Natural killer cell (primary cell): ENCODE measurements at regions not wholly inside any gene's neighbourhood (a gene's known extent, or its start where the extent isn't known, plus 50 kb on each side); places are given as distances from the start of the nearest gene placed in this dataset.

ENCODE experiments used
- ATAC-seq, 3 donors: fragments of 150-1000 bp in 2 of 3; fragments of 200-7000 bp in 1 of 3; cut with Tn5 transposase; 1 replicate in 1 of 3; 2 replicates in 2 of 3; pipeline ENCODE4 v1.10.0; 2021; ENCODE audit warnings: mild to moderate bottlenecking in 2 of 3, moderate library complexity in 2 of 3
- DNase-seq, 2 donors: peaks; one replicate each; pipeline versions ENCODE4 v3.0.0 to v3.0.0-alpha.2; 2013 to 2021; ENCODE audit warnings: mixed read lengths in 1 of 2
- H3K27ac ChIP-seq: one replicate; pipeline ENCODE4 v1.5.1; 2013; ENCODE audit warnings: mild to moderate bottlenecking, low read length
- H3K27me3 ChIP-seq: one replicate; pipeline ENCODE4 v1.6.1; 2013; ENCODE audit warnings: low read length; ENCODE audit not compliant: control insufficient read depth, insufficient read depth
- H3K36me3 ChIP-seq: one replicate; pipeline ENCODE4 v1.6.1; 2013; ENCODE audit warnings: low read length; ENCODE audit not compliant: control insufficient read depth, insufficient read depth
- H3K4me1 ChIP-seq: one replicate; pipeline ENCODE4 v1.6.1; 2013; ENCODE audit warnings: low read length; ENCODE audit not compliant: control insufficient read depth, insufficient read depth
- H3K4me3 ChIP-seq: one replicate; pipeline ENCODE4 v1.5.1; 2013; ENCODE audit warnings: low read length
- H3K9me3 ChIP-seq: one replicate; pipeline ENCODE4 v1.6.1; 2013; ENCODE audit warnings: low read length; ENCODE audit not compliant: control insufficient read depth, insufficient read depth
- H3K27ac Mint-ChIP-seq, 2 donors: one replicate each; pipeline ENCODE4 v1.8.0; 2022; ENCODE audit warnings: mild to moderate bottlenecking in 2 of 2, mixed read lengths in 2 of 2, moderate library complexity in 1 of 2
- H3K27me3 Mint-ChIP-seq, 2 donors: one replicate each; pipeline ENCODE4 v1.8.0; 2022; ENCODE audit warnings: low read depth in 2 of 2, mixed read lengths in 2 of 2
- H3K36me3 Mint-ChIP-seq: one replicate; pipeline ENCODE4 v1.8.0; 2022; ENCODE audit warnings: mixed read lengths
- H3K4me1 Mint-ChIP-seq, 2 donors: one replicate each; pipeline ENCODE4 v1.8.0; 2022; ENCODE audit warnings: mixed read lengths in 2 of 2
- H3K4me3 Mint-ChIP-seq: one replicate; pipeline ENCODE4 v1.8.0; 2022; ENCODE audit warnings: mild to moderate bottlenecking, moderate library complexity, mixed read lengths
- H3K9me3 Mint-ChIP-seq, 2 donors: one replicate each; pipeline ENCODE4 v1.8.0; 2022; ENCODE audit warnings: mixed read lengths in 2 of 2
- CTCF ChIP-seq: fragments of 200-600 bp; IDR thresholded peaks from one replicate; pipeline ENCODE4 v1.8.0; 2022; ENCODE audit warnings: antibody characterized with exemption
- WGBS: methylation state at CpG from one replicate; pipeline ENCODE4 v1.1.7; 2013; ENCODE audit warnings: missing lambda C conversion rate; ENCODE audit not compliant: insufficient coverage; 5-methylcytosine and 5-hydroxymethylcytosine counted together
- intact Hi-C: fragments of 100-400 bp; cut with micrococcal nuclease; formaldehyde crosslinking; loops from one replicate; pipeline ENCODE4 v1.14.2; 2022

DNA sequence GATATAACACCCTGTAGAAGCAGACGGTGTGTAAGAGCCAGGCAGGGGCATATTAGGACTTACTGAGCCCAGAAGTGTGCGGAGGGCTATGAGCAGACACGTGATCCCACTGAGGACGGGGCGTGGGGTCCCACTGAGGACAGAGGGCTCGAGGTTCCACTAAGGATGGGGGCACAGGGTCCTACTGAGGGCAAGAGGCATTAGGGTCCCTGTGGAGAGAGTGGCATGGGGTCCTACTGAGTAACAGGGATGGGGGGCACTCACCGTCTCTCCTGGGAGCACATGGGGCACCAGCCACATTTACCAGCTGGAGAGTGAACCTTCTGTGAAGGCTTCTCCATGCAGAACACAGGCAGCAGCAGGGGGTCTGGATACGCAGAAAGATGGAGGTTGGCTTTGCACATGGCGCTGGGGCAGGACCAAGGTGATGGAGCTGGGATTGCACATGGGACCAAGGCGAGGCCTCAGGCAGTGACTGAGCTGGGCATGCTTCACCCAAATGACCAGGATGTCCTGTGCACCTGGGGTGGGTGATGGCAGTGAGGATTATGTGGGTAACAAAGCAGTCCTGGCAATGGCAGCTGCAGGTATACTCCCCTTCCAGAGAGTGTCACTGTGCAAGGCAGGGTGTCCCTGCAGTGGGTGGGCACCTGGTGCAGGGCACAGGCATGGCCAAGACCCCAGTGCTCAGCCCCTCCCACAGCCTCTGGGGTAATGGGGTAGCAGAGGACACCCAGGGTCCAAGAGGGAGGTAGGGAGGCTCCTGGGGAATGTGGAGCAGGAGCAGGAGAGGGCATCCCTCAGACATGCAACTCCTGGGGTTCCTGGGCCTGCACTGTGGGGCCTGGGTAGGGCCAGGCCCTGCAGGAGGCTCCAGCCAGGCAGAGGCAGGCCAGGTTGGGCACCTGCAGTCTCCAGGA, 278.1 kb downstream of the TCERG1L start:
- Mint-ChIP-seq H3K9me3 (no peaks in the 10 kb centered on the region), H3K27ac (no peak overlapping the region), H3K4me3 (no peak overlapping the region), H3K4me1 (no peaks in the 10 kb centered on the region), H3K36me3 (no peaks in the 10 kb centered on the region), H3K27me3 (no peaks in the 10 kb centered on the region)
- H3K9me3 ChIP-seq = no peaks in the 10 kb centered on the region
- no peaks in the 10 kb centered on the region for H3K36me3 ChIP-seq
- H3K4me3 ChIP-seq = no peak overlapping the region
- no peak for TF ChIP-seq CTCF
- intact Hi-C loops = no loop called here
- DNase-seq (no peak), ATAC-seq (peak in 1 of 3 donors; percentile 18)
- no peak overlapping the region for H3K27ac ChIP-seq
- H3K27me3 ChIP-seq = no peaks in the 10 kb centered on the region
- H3K4me1 ChIP-seq = no peaks in the 10 kb centered on the region
- WGBS = 71% methylated on average over 10 of the region's 10 CpGs

GRCh38 chr10:131034451-131034850, 277.1 kb downstream of the TCERG1L start:
- no peaks in the 10 kb centered on the region for H3K4me1 ChIP-seq
- no peak for ATAC-seq
- Mint-ChIP-seq H3K27me3 (no peaks in the 10 kb centered on the region), H3K27ac (no peak overlapping the region), H3K9me3 (no peaks in the 10 kb centered on the region), H3K36me3 (no peaks in the 10 kb centered on the region), H3K4me1 (no peaks in the 10 kb centered on the region), H3K4me3 (no peak overlapping the region)
- intact Hi-C loops = no loop called here
- H3K27me3 ChIP-seq = no peaks in the 10 kb centered on the region
- no peaks in the 10 kb centered on the region for H3K36me3 ChIP-seq
- 82% methylated on average over 8 of the region's 8 CpGs for WGBS
- no peak overlapping the region for H3K27ac ChIP-seq
- DNase-seq = no peak
- no peak for TF ChIP-seq CTCF
- no peak overlapping the region for H3K4me3 ChIP-seq
- no peaks in the 10 kb centered on the region for H3K9me3 ChIP-seq

DNA sequence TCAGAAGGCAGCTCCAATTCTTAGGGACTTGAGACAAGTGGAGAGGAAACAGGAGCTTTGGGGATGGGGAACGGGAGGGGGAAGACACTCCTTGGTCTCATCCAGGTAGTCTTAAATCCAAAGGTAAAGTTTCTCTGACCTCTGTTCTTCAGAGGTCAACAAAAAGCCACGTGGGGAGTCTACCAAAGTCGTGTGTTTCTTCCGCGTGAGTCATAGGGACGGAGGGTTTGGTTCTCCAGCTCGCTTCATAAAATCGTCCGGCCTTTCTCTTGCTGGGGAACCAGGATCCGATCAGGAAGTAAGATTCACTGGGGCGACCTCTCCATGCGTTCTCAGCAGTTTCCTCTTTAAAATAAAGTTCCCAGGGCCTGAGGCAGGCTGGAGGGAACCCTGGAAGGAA, 275.7 kb downstream of the TCERG1L start:
- Histone ChIP-seq H3K9me3 (no peaks in the 10 kb centered on the region), H3K4me3 (no peak overlapping the region), H3K27me3 (no peaks in the 10 kb centered on the region), H3K27ac (no peak overlapping the region), H3K36me3 (no peaks in the 10 kb centered on the region), H3K4me1 (no peaks in the 10 kb centered on the region)
- TF ChIP-seq CTCF = no peak
- DNase-seq (no peak), ATAC-seq (no peak)
- H3K36me3 Mint-ChIP-seq = no peaks in the 10 kb centered on the region
- H3K4me1 Mint-ChIP-seq = no peaks in the 10 kb centered on the region
- H3K9me3 Mint-ChIP-seq = no peaks in the 10 kb centered on the region
- intact Hi-C loops = no loop called here
- no peak overlapping the region for H3K4me3 Mint-ChIP-seq
- 43% methylated on average over 12 of the region's 12 CpGs for WGBS
- H3K27me3 Mint-ChIP-seq = no peaks in the 10 kb centered on the region
- H3K27ac Mint-ChIP-seq = no peak overlapping the region

DNA sequence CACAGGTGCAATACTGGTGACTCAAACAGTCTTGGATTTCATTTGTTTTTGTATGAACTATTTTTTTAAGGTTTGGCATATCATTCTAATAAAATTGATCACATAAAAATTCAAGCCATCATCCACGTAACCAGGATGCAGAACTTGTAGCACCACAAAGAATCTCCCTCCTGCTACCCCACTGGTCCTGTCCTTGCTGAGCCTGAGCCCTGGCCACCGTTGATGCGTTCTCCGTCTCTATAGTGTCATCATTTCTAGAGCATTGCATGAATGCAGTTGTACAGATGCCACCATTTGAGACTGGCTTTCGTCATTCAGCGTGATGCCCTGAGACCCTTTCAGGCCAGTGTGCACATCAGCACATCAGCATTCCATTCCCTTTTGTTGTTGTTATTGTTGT, 273.5 kb downstream of the TCERG1L start:
- no peak for TF ChIP-seq CTCF
- H3K27me3 ChIP-seq = no peaks in the 10 kb centered on the region
- no peaks in the 10 kb centered on the region for H3K36me3 ChIP-seq
- peaks cover 5% of the 10 kb centered on the region for H3K9me3 ChIP-seq
- no peaks in the 10 kb centered on the region for H3K36me3 Mint-ChIP-seq
- no peaks in the 10 kb centered on the region for H3K9me3 Mint-ChIP-seq
- no peak overlapping the region for H3K27ac Mint-ChIP-seq
- no peaks in the 10 kb centered on the region for H3K27me3 Mint-ChIP-seq
- no peaks in the 10 kb centered on the region for H3K4me1 ChIP-seq
- no peak overlapping the region for H3K4me3 Mint-ChIP-seq
- no peaks in the 10 kb centered on the region for H3K4me1 Mint-ChIP-seq
- no peak overlapping the region for H3K27ac ChIP-seq
- DNase-seq = no peak
- H3K4me3 ChIP-seq = no peak overlapping the region
- WGBS = 93% methylated on average over 6 of the region's 6 CpGs
- intact Hi-C loops = no loop called here
- ATAC-seq = no peak
